Karpas-422 (cell line): ENCODE measurements at regions not wholly inside any gene's neighbourhood (a gene's known extent, or its start where the extent isn't known, plus 50 kb on each side); places are given as distances from the start of the nearest gene placed in this dataset.

ENCODE experiments used
- DNase-seq: peaks from one replicate; pipeline ENCODE4 v3.0.0-alpha.2; 2015
- H2AFZ ChIP-seq: fragments of 200-600 bp; sonication (generic); 2 replicates; pipeline ENCODE4 v1.6.1; 2014; ENCODE audit warnings: antibody characterized with exemption, low read length, mixed read lengths
- H3K27ac ChIP-seq: fragments of 200-600 bp; sonication (generic); 2 replicates; pipeline ENCODE4 v1.5.1; 2014; ENCODE audit warnings: mild to moderate bottlenecking, low read length, moderate library complexity
- H3K27me3 ChIP-seq: fragments of 200-600 bp; sonication (generic); 2 replicates; pipeline ENCODE4 v1.6.1; 2014; ENCODE audit warnings: low read length, mixed read lengths
- H3K36me3 ChIP-seq: fragments of 200-600 bp; sonication (generic); 2 replicates; pipeline ENCODE4 v1.6.1; 2014; ENCODE audit warnings: low read length, mixed read lengths; ENCODE audit not compliant: insufficient read depth
- H3K4me1 ChIP-seq: fragments of 200-600 bp; sonication (generic); 2 replicates; pipeline ENCODE4 v1.6.1; 2014; ENCODE audit warnings: mild to moderate bottlenecking, low read length, mixed read lengths
- H3K4me2 ChIP-seq: fragments of 200-600 bp; sonication (generic); 2 replicates; pipeline ENCODE4 v1.6.1; 2014; ENCODE audit warnings: low read length, low read depth, mild to moderate bottlenecking; ENCODE audit not compliant: poor library complexity, severe bottlenecking
- H3K4me3 ChIP-seq: fragments of 200-600 bp; sonication (generic); 2 replicates; pipeline ENCODE4 v1.5.1; 2014; ENCODE audit warnings: mild to moderate bottlenecking, antibody characterized with exemption, low read length, mixed read lengths
- H3K79me2 ChIP-seq: fragments of 200-600 bp; sonication (generic); 2 replicates; pipeline ENCODE4 v1.6.1; 2014; ENCODE audit warnings: mild to moderate bottlenecking, low read length, mixed read lengths
- H3K9ac ChIP-seq: fragments of 200-600 bp; sonication (generic); 2 replicates; pipeline ENCODE4 v1.6.0; 2014; ENCODE audit warnings: low read length
- H3K9me2 ChIP-seq: fragments of 200-600 bp; sonication (generic), shearing (Covaris generic); replicated peaks from 2 replicates; pipeline ENCODE4 v1.6.0; 2014; ENCODE audit warnings: mild to moderate bottlenecking, low read length, moderate library complexity; ENCODE audit not compliant: insufficient read depth
- H3K9me3 ChIP-seq: fragments of 300-700, 200-600 bp; sonication (generic); 2 replicates; pipeline ENCODE4 v1.6.1; 2014; ENCODE audit warnings: low read length, mixed read lengths
- H4K20me1 ChIP-seq: fragments of 200-600 bp; sonication (generic); 2 replicates; pipeline ENCODE4 v1.6.1; 2014; ENCODE audit warnings: mild to moderate bottlenecking, antibody characterized with exemption, low read length, low read depth; ENCODE audit not compliant: insufficient read depth

GRCh38 chr10:29735628-29736365 is 101.0 kb upstream of the SVIL start:
- H2AFZ ChIP-seq: no peak overlapping the region
- H3K9me3 ChIP-seq: no peaks in the 10 kb centered on the region
- no peak overlapping the region for H3K27ac ChIP-seq
- no peaks in the 10 kb centered on the region for H4K20me1 ChIP-seq
- DNase-seq: no peak
- H3K4me2 ChIP-seq: no peak overlapping the region
- H3K4me1 ChIP-seq: no peaks in the 10 kb centered on the region
- H3K36me3 ChIP-seq: no peaks in the 10 kb centered on the region
- no peak overlapping the region for H3K9ac ChIP-seq
- H3K9me2 ChIP-seq: no peaks in the 10 kb centered on the region
- H3K4me3 ChIP-seq: no peak overlapping the region
- no peaks in the 10 kb centered on the region for H3K27me3 ChIP-seq
- no peaks in the 10 kb centered on the region for H3K79me2 ChIP-seq

GRCh38 chr10:29734962-29735627 is 100.3 kb upstream of the SVIL start:
- Histone ChIP-seq H3K4me1 (no peaks in the 10 kb centered on the region), H3K36me3 (no peaks in the 10 kb centered on the region), H3K4me3 (no peak overlapping the region), H3K27ac (no peak overlapping the region), H3K9me3 (no peaks in the 10 kb centered on the region), H3K9ac (no peak overlapping the region), H4K20me1 (no peaks in the 10 kb centered on the region), H2AFZ (no peak overlapping the region), H3K79me2 (no peaks in the 10 kb centered on the region), H3K9me2 (no peaks in the 10 kb centered on the region), H3K4me2 (no peak overlapping the region), H3K27me3 (no peaks in the 10 kb centered on the region)
- no peak for DNase-seq

GRCh38 chr10:29734640-29734961 is 99.8 kb upstream of the SVIL start:
- H3K27ac ChIP-seq: no peak overlapping the region
- H3K4me2 ChIP-seq: no peak overlapping the region
- no peak for DNase-seq
- no peak overlapping the region for H3K4me3 ChIP-seq
- H3K36me3 ChIP-seq: no peaks in the 10 kb centered on the region
- no peak overlapping the region for H2AFZ ChIP-seq
- no peaks in the 10 kb centered on the region for H3K27me3 ChIP-seq
- no peaks in the 10 kb centered on the region for H4K20me1 ChIP-seq
- H3K9ac ChIP-seq: no peak overlapping the region
- H3K4me1 ChIP-seq: no peaks in the 10 kb centered on the region
- no peaks in the 10 kb centered on the region for H3K9me2 ChIP-seq
- no peaks in the 10 kb centered on the region for H3K9me3 ChIP-seq
- H3K79me2 ChIP-seq: no peaks in the 10 kb centered on the region

GRCh38 chr10:29733323-29733722 is 98.6 kb upstream of the SVIL start:
- Histone ChIP-seq H3K9me2 (no peaks in the 10 kb centered on the region), H3K27me3 (no peaks in the 10 kb centered on the region), H3K27ac (no peak overlapping the region), H3K9ac (no peak overlapping the region), H3K36me3 (no peaks in the 10 kb centered on the region), H3K9me3 (no peaks in the 10 kb centered on the region), H3K79me2 (no peaks in the 10 kb centered on the region), H3K4me3 (no peak overlapping the region), H3K4me1 (no peaks in the 10 kb centered on the region), H3K4me2 (no peak overlapping the region), H4K20me1 (no peaks in the 10 kb centered on the region), H2AFZ (no peak overlapping the region)
- DNase-seq: no peak

- H3K27ac ChIP-seq: no peak overlapping the region
- no peak for DNase-seq
- no peaks in the 10 kb centered on the region for H3K4me1 ChIP-seq
- no peaks in the 10 kb centered on the region for H3K9me3 ChIP-seq
- no peak overlapping the region for H3K9ac ChIP-seq
- H3K4me2 ChIP-seq: no peak overlapping the region
- no peaks in the 10 kb centered on the region for H4K20me1 ChIP-seq
- H3K36me3 ChIP-seq: no peaks in the 10 kb centered on the region
- no peak overlapping the region for H2AFZ ChIP-seq
- H3K4me3 ChIP-seq: no peak overlapping the region
- no peaks in the 10 kb centered on the region for H3K9me2 ChIP-seq
- no peaks in the 10 kb centered on the region for H3K79me2 ChIP-seq
- H3K27me3 ChIP-seq: no peaks in the 10 kb centered on the region
These were observed 98.1 kb upstream of the SVIL start for GRCh38 chr10:29732918-29733317.

GRCh38 chr10:29731760-29732159 is 97.0 kb upstream of the SVIL start:
- no peak overlapping the region for H3K4me2 ChIP-seq
- no peaks in the 10 kb centered on the region for H3K27me3 ChIP-seq
- H3K79me2 ChIP-seq: no peaks in the 10 kb centered on the region
- H2AFZ ChIP-seq: no peak overlapping the region
- H3K27ac ChIP-seq: no peak overlapping the region
- H3K36me3 ChIP-seq: no peaks in the 10 kb centered on the region
- no peaks in the 10 kb centered on the region for H3K9me3 ChIP-seq
- H3K4me1 ChIP-seq: no peaks in the 10 kb centered on the region
- H3K9ac ChIP-seq: no peak overlapping the region
- H3K9me2 ChIP-seq: no peaks in the 10 kb centered on the region
- H4K20me1 ChIP-seq: no peaks in the 10 kb centered on the region
- H3K4me3 ChIP-seq: no peak overlapping the region
- DNase-seq: no peak

GRCh38 chr10:29730969-29731368 is 96.2 kb upstream of the SVIL start:
- Histone ChIP-seq H3K36me3 (no peaks in the 10 kb centered on the region), H3K79me2 (no peaks in the 10 kb centered on the region), H3K9ac (no peak overlapping the region), H3K27ac (no peak overlapping the region), H3K4me3 (no peak overlapping the region), H3K9me3 (no peaks in the 10 kb centered on the region), H2AFZ (no peak overlapping the region), H3K4me1 (no peaks in the 10 kb centered on the region), H3K27me3 (no peaks in the 10 kb centered on the region), H3K9me2 (no peaks in the 10 kb centered on the region), H4K20me1 (no peaks in the 10 kb centered on the region), H3K4me2 (no peak overlapping the region)
- no peak for DNase-seq

- H3K79me2 ChIP-seq: no peaks in the 10 kb centered on the region
These were observed 95.7 kb upstream of the SVIL start for GRCh38 chr10:29730458-29730857.

More at GRCh38 chr10:29730458-29730857, 95.7 kb upstream of the SVIL start:
- DNase-seq: no peak
- no peaks in the 10 kb centered on the region for H3K27me3 ChIP-seq
- no peak overlapping the region for H3K27ac ChIP-seq
- H3K4me3 ChIP-seq: no peak overlapping the region
- H3K36me3 ChIP-seq: no peaks in the 10 kb centered on the region
- H3K4me2 ChIP-seq: no peak overlapping the region
- H3K9me3 ChIP-seq: no peaks in the 10 kb centered on the region
- no peaks in the 10 kb centered on the region for H4K20me1 ChIP-seq
- H2AFZ ChIP-seq: no peak overlapping the region
- H3K4me1 ChIP-seq: no peaks in the 10 kb centered on the region
- H3K9ac ChIP-seq: no peak overlapping the region
- H3K9me2 ChIP-seq: no peaks in the 10 kb centered on the region
